Epidermal melanocyte (primary cell): ENCODE measurements at regions not wholly inside any gene's neighbourhood (a gene's known extent, or its start where the extent isn't known, plus 50 kb on each side); places are given as distances from the start of the nearest gene placed in this dataset.
A peak's percentile ranks its signal among the peaks of the same experiment; 100 is the strongest.

ENCODE experiments used
- DNase-seq: peaks from one replicate; pipeline ENCODE4 v3.0.0; 2011; ENCODE audit warnings: low spot score; ENCODE audit not compliant: insufficient read length

DNA sequence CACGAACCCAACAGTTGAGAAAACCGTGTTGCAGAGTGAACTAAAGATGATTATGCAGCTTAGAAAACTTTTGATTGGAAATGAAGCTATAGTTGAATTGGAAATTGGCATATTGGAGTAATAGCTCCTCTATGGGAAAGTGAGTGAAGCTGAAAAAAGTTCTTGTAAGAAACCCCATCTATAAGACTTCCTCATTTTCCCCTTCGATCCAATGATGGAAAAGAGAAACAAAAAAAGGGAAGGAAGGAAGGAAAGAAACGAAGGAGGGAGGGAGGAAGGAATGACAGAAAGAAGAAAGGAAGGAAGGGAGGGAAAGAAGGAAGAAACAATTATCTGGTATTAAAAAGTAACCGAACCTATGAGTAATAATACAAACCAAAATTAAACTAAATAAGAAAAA, 791.8 kb upstream of the NR2F2 start:
- DNase-seq, result no peak

GRCh38 chr15:95541301-95541700, 789.2 kb upstream of the NR2F2 start:
- DNase-seq, result no peak

DNA sequence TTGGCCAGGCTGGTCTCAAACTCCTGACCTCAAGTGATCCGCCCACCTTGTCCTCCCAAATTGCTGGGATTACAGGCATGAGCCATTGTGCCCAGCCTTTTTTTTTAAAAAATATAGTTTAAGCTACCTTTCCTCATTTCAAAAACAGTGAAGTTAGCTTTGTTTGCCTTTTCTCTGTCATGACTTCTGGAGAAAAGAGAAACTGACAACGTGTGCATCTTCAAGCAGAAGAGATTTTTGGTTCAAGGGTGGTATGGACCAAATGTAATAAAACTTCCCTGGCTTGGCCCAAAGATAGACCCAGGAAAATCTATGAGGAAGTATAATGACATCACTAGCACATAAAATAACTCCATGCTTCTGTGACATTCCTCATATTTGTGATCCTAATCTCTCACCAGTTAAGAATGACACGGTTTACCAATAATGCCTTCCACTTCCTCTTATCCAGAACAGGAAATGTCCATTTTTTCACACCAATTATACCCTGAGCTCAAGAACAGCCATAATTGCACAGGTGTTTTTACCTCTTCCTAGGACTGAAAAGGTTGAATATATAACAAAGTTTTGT, 781.2 kb upstream of the NR2F2 start:
- no peak for DNase-seq

DNA sequence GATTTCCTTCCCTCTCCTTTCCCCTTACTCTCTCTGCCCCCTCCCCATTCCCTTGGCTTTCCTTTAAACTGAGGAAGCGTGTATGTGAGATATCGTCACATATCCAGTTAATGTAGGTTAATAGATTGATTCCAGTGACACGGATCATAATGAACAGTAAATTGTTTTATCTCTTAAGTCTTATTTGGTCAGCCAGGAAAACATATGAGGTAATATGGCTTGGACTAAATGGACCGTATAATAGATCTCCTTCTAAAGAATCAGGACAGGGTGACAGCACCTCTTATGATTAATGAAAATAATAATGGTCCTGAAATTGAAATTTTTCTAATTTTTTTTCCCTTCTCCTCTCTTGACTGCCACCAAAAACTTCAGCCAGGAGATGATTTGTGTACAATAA, 779.8 kb upstream of the NR2F2 start:
- DNase-seq, result no peak

DNA sequence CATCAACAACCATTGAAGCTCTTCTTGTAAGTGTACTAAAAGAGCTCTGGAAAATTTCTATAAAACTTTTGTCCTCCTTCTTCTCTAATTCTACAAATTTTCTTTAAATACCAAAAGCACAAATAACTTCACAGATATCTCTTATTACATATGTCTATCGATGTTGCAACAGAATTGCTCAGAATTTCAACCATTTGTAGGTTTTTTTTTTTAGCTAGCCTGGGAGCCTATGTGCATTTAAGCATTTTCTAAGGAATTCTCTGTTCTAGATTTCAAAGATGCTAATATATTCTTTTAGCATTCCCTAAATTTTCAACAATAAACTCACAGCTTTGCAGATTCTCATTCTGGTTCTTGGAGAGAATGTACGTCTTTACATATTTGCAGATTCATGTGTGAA, 774.3 kb upstream of the NR2F2 start:
- no peak for DNase-seq

GRCh38 chr15:95556866-95557225, 773.7 kb upstream of the NR2F2 start:
- no peak for DNase-seq

DNA sequence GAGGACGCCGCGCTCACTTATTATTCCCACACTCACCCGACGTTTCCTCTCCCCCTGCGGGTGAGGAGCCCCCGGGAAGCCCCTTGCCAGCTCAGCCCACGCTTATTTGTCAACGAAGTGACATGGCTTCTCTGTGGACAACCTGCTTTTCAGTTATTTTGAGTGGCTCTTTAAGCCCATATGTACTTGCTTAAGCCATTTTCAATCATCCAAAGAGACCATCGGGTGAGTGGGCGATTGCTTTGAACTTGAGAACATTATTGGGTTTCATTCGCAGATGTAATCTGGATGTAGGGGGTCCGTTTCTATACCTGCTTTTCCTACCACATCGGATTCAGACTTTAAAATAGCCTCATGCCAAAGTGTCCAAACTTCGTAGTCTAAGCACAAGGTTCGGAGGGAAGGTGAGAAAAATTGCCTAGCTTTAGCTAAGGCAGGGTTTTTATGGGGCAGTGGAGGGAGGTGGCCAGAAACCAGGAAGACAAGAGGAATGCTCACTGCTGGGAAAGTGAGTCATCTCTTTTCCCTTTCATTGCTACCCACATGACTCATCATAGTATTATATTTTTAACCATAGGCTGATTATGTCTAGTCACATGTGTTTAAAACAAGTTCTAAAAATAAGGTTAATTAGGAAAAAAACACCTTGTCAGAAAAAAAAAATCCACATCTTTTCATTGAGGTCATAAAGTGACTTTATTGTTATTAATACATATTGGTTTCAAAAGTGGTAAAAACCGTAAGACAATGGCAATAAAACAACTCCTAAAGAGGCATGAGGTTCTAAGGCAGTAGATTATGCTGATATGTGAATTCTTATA, 773.1 kb upstream of the NR2F2 start:
- DNase-seq, result peak; percentile 40

- no peak for DNase-seq
These were observed 772.4 kb upstream of the NR2F2 start for GRCh38 chr15:95558131-95558530.

GRCh38 chr15:95558916-95559315, 771.6 kb upstream of the NR2F2 start:
- DNase-seq, result no peak

DNA sequence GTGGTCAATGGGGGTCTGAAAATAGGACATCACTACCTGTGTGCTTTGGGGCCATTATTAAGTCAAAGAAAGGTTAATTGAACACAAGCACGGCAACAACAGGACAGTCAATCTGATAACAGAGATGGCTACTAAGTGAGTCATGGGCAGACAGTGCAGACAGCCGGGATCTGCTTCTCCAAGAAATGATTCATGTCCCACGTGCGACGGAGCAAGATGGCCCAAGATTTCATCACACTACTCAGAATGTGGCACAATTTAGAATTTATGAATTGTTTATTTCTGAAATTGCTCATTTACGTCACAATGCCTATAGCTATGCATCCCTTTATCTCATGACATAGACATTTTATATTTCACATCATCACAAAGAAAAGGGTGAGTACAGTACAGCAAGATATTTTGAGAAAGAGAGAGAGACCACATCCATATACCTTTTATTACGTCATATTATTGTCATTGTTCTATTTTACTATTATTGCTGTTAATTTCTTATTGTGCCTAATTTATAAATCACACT, 770.6 kb upstream of the NR2F2 start:
- DNase-seq, result no peak

DNA sequence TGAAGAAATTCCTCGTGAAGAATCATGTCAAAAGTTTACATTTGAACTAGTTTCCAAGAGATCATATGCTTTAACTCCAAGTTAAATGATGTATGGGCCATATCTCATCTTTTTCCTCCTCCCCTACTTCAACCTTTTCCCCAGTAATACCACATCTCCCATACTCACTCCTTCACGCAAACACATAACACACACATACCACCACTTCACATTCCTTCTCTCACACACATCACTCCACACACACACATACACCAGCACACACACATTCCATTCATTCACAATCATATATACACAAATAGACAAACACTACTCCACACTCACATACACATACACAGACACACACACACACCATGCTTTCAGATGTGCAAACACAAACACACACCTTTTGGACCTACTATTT, 769.0 kb upstream of the NR2F2 start:
- no peak for DNase-seq

DNA sequence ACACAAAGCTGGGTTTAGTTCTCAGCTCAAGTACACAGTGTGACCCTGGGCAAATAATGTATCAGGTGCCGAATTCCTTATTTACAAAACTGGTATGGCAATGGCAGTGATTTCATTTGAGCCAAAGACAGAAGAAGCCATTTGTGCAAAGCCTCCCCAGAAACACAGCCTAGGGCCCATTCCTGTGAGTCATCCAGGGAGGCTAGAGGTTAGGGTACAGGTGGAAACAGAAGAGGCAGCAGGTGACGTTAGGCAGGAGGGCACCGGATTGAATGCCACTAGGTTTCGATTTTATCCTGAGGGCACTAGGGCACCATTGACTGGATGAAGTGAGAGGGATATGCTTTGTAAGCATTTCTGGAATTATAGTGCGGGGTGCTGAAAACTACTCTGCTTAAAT, 766.9 kb upstream of the NR2F2 start:
- DNase-seq, result no peak

GRCh38 chr15:95565016-95565600, 765.4 kb upstream of the NR2F2 start:
- DNase-seq, result no peak

GRCh38 chr15:95565690-95566089, 764.8 kb upstream of the NR2F2 start:
- no peak for DNase-seq

- no peak for DNase-seq
These were observed 762.8 kb upstream of the NR2F2 start for GRCh38 chr15:95567686-95568085.

DNA sequence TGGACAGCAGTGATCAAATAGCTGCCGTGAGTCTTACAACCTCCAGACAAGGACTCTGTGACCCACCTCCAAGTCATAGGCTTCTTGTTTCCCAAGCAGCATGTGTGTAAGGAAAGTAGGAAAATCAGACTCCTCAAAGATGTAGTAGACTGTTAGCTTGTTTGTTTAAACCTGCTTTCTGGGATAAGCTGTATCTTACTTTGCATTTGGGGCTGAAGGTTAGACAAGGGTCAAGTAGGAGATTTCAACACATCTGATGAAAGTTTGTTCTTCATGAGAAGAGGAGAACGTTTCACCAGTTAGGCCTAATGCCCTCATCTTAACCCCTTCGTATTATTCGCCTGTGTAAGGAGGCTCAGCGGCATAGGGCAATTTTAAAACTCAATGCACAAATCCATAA, 756.4 kb upstream of the NR2F2 start:
- DNase-seq, result no peak

GRCh38 chr15:95577927-95578326, 752.6 kb upstream of the NR2F2 start:
- no peak for DNase-seq

GRCh38 chr15:95580121-95580520, 750.4 kb upstream of the NR2F2 start:
- DNase-seq, result no peak

DNA sequence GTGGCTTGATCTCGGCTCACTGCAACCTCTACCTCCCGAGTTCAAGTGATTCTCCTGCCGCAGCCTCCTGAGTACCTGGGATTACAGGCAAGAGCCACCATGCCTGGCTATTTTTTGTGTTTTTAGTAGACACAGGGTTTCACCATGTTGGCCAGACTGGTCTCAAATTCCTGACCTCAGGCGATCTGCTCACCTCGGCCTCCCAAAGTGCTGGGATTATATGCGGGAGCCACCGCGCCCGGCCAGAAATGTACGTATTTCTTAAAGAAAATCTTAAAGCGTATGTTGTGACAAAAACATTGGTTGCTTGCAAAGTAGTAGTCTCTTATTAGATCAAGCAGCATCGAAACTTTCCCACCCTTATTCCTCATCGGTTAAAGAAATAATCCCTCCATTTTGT, 748.9 kb upstream of the NR2F2 start:
- DNase-seq, result no peak

DNA sequence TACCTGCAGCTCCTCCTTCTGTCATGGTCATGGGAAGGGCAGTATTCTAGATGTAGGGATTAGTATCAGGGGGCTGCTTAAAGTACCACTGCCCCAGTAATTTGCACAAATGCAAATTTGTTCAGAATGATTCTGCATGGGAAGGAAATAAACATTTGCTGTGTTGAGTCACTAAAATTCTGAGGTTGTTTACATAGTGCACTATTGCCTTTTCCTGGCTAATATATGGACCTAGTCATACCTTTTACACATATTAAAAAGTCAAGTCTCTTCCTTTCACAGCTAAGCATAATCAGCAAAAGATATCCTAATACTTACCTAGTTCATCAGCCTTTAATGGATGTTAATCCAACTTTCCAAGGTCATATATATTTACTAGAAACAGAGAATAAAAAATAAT, 746.4 kb upstream of the NR2F2 start:
- DNase-seq, result no peak

DNA sequence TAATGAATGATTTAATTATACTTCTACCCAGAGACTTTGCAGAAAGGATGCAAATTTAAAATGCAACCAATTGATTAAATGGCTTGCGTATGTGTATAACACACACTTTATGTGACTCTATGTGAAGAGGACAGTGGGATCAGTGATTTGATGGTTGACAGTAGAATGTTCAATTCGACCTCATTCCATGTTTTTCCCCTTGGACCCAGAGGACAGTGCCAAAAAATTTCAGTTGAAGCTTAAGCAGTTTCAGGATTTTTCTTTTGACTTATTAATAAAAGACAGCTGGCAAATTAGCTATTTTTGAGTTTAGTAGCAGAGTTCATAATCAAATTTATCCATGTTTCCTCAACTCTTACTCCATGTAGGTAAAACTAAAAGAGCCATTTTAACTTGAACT, 742.4 kb upstream of the NR2F2 start:
- no peak for DNase-seq

GRCh38 chr15:95590533-95591044, 739.9 kb upstream of the NR2F2 start:
- DNase-seq, result no peak

- no peak for DNase-seq
These were observed 739.2 kb upstream of the NR2F2 start for GRCh38 chr15:95591270-95591669.
